MG63 (cell line): ENCODE measurements at regions not wholly inside any gene's neighbourhood (a gene's known extent, or its start where the extent isn't known, plus 50 kb on each side); places are given as distances from the start of the nearest gene placed in this dataset.

ENCODE experiments used
- DNase-seq: peaks from one replicate; pipeline ENCODE4 v3.0.0-alpha.2; 2020
- H3K27me3 ChIP-seq: fragments of 250-450 bp; sonication (Bioruptor Pico); 2 replicates; pipeline ENCODE4 v1.5.1; 2020; ENCODE audit warnings: mild to moderate bottlenecking, moderate library complexity
- H3K36me3 ChIP-seq: fragments of 250-450 bp; sonication (Bioruptor Pico); 2 replicates; pipeline ENCODE4 v1.5.1; 2020; ENCODE audit warnings: mild to moderate bottlenecking, moderate library complexity
- H3K4me3 ChIP-seq: fragments of 250-450 bp; sonication (Bioruptor Pico); 2 replicates; pipeline ENCODE4 v1.5.1; 2020; ENCODE audit warnings: mild to moderate bottlenecking, moderate library complexity
- H3K9me3 ChIP-seq: fragments of 250-450 bp; sonication (Bioruptor Pico); 2 replicates; pipeline ENCODE4 v1.5.1; 2020; ENCODE audit warnings: mild to moderate bottlenecking, moderate library complexity

GRCh38 chr3:14336749-14337598, 65.4 kb upstream of the SLC6A6 start:
- no peaks in the 10 kb centered on the region for H3K9me3 ChIP-seq
- H3K36me3 ChIP-seq = no peaks in the 10 kb centered on the region
- H3K4me3 ChIP-seq = no peak overlapping the region
- DNase-seq = no peak
- H3K27me3 ChIP-seq = no peaks in the 10 kb centered on the region

- DNase-seq = no peak
- H3K36me3 ChIP-seq = no peaks in the 10 kb centered on the region
- no peaks in the 10 kb centered on the region for H3K27me3 ChIP-seq
- H3K9me3 ChIP-seq = no peaks in the 10 kb centered on the region
- no peak overlapping the region for H3K4me3 ChIP-seq
Measured at GRCh38 chr3:14337828-14338227, 64.6 kb upstream of the SLC6A6 start.

GRCh38 chr3:14338242-14338641, 64.2 kb upstream of the SLC6A6 start:
- no peaks in the 10 kb centered on the region for H3K9me3 ChIP-seq

GRCh38 chr3:14338898-14339458, 63.4 kb upstream of the SLC6A6 start:
- no peak for DNase-seq
- Histone ChIP-seq H3K9me3 (no peaks in the 10 kb centered on the region), H3K36me3 (no peaks in the 10 kb centered on the region), H3K27me3 (no peaks in the 10 kb centered on the region), H3K4me3 (no peak overlapping the region)

More at GRCh38 chr3:14338242-14338641, 64.2 kb upstream of the SLC6A6 start:
- H3K4me3 ChIP-seq = no peak overlapping the region
- no peaks in the 10 kb centered on the region for H3K36me3 ChIP-seq
- DNase-seq = no peak
- H3K27me3 ChIP-seq = no peaks in the 10 kb centered on the region

GRCh38 chr3:14340960-14341708, 61.3 kb upstream of the SLC6A6 start:
- no peaks in the 10 kb centered on the region for H3K36me3 ChIP-seq
- DNase-seq = no peak
- H3K27me3 ChIP-seq = no peaks in the 10 kb centered on the region
- no peak overlapping the region for H3K4me3 ChIP-seq
- H3K9me3 ChIP-seq = no peaks in the 10 kb centered on the region

- Histone ChIP-seq H3K9me3 (no peaks in the 10 kb centered on the region), H3K27me3 (no peaks in the 10 kb centered on the region), H3K4me3 (no peak overlapping the region), H3K36me3 (no peaks in the 10 kb centered on the region)
- no peak for DNase-seq
Measured at GRCh38 chr3:14343338-14344112, 58.9 kb upstream of the SLC6A6 start.

GRCh38 chr3:14344351-14344750, 58.1 kb upstream of the SLC6A6 start:
- H3K9me3 ChIP-seq = no peaks in the 10 kb centered on the region
- DNase-seq = no peak

GRCh38 chr3:14345496-14346150, 56.8 kb upstream of the SLC6A6 start:
- no peak overlapping the region for H3K4me3 ChIP-seq
- no peak for DNase-seq
- H3K27me3 ChIP-seq = no peaks in the 10 kb centered on the region
- no peaks in the 10 kb centered on the region for H3K36me3 ChIP-seq
- no peaks in the 10 kb centered on the region for H3K9me3 ChIP-seq

More at GRCh38 chr3:14344351-14344750, 58.1 kb upstream of the SLC6A6 start:
- no peaks in the 10 kb centered on the region for H3K27me3 ChIP-seq
- no peak overlapping the region for H3K4me3 ChIP-seq
- H3K36me3 ChIP-seq = no peaks in the 10 kb centered on the region

GRCh38 chr3:14346191-14346590, 56.2 kb upstream of the SLC6A6 start:
- H3K9me3 ChIP-seq = no peaks in the 10 kb centered on the region
- no peak overlapping the region for H3K4me3 ChIP-seq
- no peak for DNase-seq
- no peaks in the 10 kb centered on the region for H3K36me3 ChIP-seq
- no peaks in the 10 kb centered on the region for H3K27me3 ChIP-seq

GRCh38 chr3:14346642-14347041, 55.8 kb upstream of the SLC6A6 start:
- no peaks in the 10 kb centered on the region for H3K9me3 ChIP-seq
- H3K27me3 ChIP-seq = no peaks in the 10 kb centered on the region
- H3K36me3 ChIP-seq = no peaks in the 10 kb centered on the region
- H3K4me3 ChIP-seq = no peak overlapping the region
- DNase-seq = no peak

GRCh38 chr3:14347110-14347509, 55.3 kb upstream of the SLC6A6 start:
- Histone ChIP-seq H3K4me3 (no peak overlapping the region), H3K36me3 (no peaks in the 10 kb centered on the region), H3K9me3 (no peaks in the 10 kb centered on the region), H3K27me3 (no peaks in the 10 kb centered on the region)
- DNase-seq = no peak

GRCh38 chr3:14351617-14352001, 50.8 kb upstream of the SLC6A6 start:
- no peak for DNase-seq
- H3K36me3 ChIP-seq = no peaks in the 10 kb centered on the region
- H3K9me3 ChIP-seq = no peaks in the 10 kb centered on the region
- H3K27me3 ChIP-seq = no peaks in the 10 kb centered on the region
- H3K4me3 ChIP-seq = no peak overlapping the region

GRCh38 chr3:14352002-14352627, 50.3 kb upstream of the SLC6A6 start:
- Histone ChIP-seq H3K27me3 (no peaks in the 10 kb centered on the region), H3K4me3 (no peak overlapping the region), H3K9me3 (no peaks in the 10 kb centered on the region), H3K36me3 (no peaks in the 10 kb centered on the region)
- peak; percentile 72 for DNase-seq
